AG04449 (cell line): ENCODE measurements at regions not wholly inside any gene's neighbourhood (a gene's known extent, or its start where the extent isn't known, plus 50 kb on each side); places are given as distances from the start of the nearest gene placed in this dataset.

Experiments used
- CTCF ChIA-PET: fragments of 350-600 bp; formaldehyde crosslinking; extraction: SDS; loops from one replicate; lab custom pipeline; 2021; ENCODE audit warnings: antibody characterized with exemption; lab: Yijun Ruan, JAX
- POLR2A ChIA-PET: fragments of 400-600, 350-600 bp; formaldehyde crosslinking; extraction: SDS; loops from one replicate; lab custom pipeline; 2020; ENCODE audit warnings: antibody characterized with exemption, inconsistent platforms; lab: Yijun Ruan, JAX
- DNase-seq: peaks from one replicate; pipeline ENCODE4 v3.0.0-alpha.2; 2010; ENCODE audit warnings: low read depth, low spot score
- H3K4me3 ChIP-seq: 2 replicates; pipeline ENCODE4 v1.5.1; 2011; ENCODE audit warnings: low read depth, mild to moderate bottlenecking, control low read depth, low read length
- TF ChIP-seq, protein P1 (sequence below): IDR thresholded peaks from one replicate; pipeline ENCODE4 v1.5.1; 2011; ENCODE audit warnings: mild to moderate bottlenecking, moderate library complexity, low read length, control low read depth, inconsistent platforms; ENCODE audit not compliant: insufficient read depth; ENCODE audit errors: missing control alignments

DNA sequence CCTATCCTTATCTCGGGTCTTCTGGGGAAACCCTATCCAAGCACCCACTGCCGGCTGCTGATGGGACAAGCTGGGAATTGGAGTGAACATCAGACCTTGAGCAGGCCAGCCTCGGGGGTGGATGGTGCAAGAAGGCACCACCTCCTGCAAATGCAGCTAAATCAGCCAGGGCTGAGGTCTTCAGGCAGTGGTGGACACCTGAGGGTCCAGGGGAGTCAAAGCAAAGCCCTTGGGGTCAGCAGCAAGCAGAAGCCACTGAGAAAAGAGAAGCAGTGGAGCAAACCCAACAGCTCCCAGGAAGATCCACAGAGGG is 55.4 kb upstream of the ENPP7 start:
- no peak overlapping the region for H3K4me3 ChIP-seq
- TF ChIP-seq, protein P1, sequence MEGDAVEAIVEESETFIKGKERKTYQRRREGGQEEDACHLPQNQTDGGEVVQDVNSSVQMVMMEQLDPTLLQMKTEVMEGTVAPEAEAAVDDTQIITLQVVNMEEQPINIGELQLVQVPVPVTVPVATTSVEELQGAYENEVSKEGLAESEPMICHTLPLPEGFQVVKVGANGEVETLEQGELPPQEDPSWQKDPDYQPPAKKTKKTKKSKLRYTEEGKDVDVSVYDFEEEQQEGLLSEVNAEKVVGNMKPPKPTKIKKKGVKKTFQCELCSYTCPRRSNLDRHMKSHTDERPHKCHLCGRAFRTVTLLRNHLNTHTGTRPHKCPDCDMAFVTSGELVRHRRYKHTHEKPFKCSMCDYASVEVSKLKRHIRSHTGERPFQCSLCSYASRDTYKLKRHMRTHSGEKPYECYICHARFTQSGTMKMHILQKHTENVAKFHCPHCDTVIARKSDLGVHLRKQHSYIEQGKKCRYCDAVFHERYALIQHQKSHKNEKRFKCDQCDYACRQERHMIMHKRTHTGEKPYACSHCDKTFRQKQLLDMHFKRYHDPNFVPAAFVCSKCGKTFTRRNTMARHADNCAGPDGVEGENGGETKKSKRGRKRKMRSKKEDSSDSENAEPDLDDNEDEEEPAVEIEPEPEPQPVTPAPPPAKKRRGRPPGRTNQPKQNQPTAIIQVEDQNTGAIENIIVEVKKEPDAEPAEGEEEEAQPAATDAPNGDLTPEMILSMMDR, result no peak
- CTCF ChIA-PET, result no interaction called here
- no peak for DNase-seq
- POLR2A ChIA-PET, result no interaction called here

DNA sequence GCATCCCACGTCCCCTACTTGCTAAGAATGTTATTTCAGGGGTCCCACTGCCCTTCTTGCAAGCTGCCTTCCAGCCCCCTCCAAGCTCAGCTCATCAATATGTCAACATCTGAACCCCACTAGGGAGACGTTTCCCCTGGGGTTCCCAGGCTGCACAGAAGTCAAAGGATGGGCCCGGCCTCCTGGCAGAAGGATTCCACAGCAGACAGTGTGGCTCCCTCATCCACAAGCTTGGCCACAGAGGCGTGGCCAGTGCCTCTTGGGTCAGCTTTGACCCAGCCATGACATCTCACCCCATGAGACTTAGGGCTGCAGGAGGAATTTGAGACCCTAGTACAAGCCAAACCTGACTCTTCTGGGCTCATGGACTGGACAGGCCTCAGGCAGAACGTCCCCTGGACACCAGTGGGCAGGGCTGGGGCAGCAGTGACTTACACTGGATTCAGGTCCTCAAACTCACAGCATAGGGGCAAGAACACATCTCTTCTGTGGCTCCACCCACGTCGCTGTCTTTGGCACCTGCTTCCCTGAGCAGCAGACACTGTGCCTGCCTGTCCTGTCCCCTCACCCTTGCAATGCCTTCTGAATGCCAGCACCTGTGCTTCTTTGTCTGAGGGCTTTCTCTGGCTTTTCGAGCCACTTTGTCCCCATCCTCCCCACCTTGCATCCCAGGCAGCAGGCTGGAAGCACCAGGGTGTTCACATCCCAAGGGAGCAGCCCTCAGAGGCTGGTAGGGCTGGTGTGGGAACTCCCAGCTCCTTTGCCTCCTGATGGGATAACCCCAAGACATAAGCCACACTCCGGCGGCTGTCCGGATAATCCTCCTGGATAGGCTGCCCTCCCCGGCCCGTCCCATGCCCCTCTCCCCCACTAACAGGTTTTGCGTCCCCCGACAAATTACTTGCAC is 56.0 kb upstream of the ENPP7 start:
- CTCF ChIA-PET, result no interaction called here
- H3K4me3 ChIP-seq, result no peak overlapping the region
- DNase-seq, result no peak
- TF ChIP-seq, protein P1, result no peak
- POLR2A ChIA-PET, result no interaction called here

DNA sequence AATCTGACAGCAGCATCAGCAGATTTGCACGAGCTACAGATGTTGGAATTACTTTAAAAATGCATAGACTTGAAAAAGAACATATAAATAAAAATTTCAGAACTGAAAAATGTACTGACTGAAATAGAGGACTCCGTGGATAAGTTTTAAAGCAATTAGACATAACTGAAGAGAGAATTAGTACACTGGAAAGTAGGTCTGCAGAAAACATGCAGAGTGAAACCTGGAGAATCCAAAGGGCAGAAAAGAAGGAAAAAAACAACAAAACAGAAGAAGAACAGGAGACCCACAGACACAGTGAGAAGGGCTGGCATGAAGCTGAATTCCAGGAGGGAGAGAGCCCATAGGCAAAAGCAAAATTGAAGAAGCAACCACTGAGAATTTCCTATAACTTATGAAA is 57.2 kb upstream of the ENPP7 start:
- CTCF ChIA-PET, result interaction anchor here (1.4 kb wide), 1 partner anchor 15 kb away, joined by 5 read pairs; no protein-coding TSS in a partner anchor

DNA sequence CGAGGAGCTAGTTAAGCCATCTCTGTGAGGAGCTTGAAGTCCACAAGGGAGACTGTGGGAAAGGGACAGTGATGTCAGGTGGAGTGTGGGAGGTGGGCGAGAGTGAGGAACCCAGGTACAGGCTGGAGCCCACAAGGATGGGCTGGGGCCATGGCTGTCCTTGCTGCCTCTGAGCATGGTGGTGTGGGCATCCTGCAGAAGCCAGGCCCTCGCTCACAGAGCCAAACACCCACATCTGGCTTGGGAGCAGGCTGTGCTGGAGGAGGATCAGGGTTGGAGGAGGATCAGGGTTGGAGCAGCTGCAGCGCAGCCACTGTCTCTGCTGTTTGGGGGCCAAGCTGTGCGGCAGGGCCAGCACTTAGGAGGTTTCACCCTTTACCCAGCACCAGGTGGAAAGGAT is 58.2 kb upstream of the ENPP7 start:
- no peak for DNase-seq
- POLR2A ChIA-PET, result no interaction called here
- CTCF ChIA-PET, result interaction anchor here (1.4 kb wide), 1 partner anchor 14 kb away, joined by 5 read pairs; no protein-coding TSS in a partner anchor
- H3K4me3 ChIP-seq, result no peak overlapping the region
- TF ChIP-seq, protein P1, result no peak

More for the DNA sequence above, 57.2 kb upstream of the ENPP7 start:
- POLR2A ChIA-PET, result no interaction called here
- H3K4me3 ChIP-seq, result no peak overlapping the region
- DNase-seq, result no peak
- TF ChIP-seq, protein P1, result no peak

DNA sequence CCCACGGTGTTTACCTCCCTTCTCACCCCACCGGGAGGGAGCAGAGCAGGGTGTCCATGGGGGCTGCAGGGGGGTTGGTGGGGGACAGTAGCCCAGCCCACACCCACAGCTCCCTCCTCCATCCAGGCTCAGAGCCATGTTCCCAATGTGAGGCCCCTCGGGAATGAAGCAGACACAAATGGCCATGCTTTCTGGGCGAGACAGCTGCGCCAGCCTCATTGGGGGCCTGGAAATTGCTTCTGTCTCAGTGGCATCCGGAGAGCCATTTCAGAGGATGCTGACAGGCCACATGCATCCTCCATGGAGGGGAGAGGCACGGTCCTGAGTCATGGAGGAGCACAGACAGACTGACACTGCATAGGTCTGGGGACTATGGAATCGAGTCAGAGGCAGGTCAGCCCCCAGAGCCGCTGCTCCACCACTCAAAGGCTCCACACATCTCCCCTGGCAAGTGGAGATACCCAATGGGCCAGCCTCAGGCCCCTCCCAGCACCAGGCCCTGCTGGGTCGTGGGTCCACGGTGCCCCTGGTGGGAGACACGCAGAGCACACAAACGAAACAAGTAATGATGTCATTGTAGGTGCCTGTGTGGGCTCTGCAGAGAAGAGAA is 59.6 kb upstream of the ENPP7 start:
- ChIA-PET CTCF (no interaction called here), POLR2A (no interaction called here)
- H3K4me3 ChIP-seq, result no peak overlapping the region
- no peak for DNase-seq
- TF ChIP-seq, protein P1, result no peak

DNA sequence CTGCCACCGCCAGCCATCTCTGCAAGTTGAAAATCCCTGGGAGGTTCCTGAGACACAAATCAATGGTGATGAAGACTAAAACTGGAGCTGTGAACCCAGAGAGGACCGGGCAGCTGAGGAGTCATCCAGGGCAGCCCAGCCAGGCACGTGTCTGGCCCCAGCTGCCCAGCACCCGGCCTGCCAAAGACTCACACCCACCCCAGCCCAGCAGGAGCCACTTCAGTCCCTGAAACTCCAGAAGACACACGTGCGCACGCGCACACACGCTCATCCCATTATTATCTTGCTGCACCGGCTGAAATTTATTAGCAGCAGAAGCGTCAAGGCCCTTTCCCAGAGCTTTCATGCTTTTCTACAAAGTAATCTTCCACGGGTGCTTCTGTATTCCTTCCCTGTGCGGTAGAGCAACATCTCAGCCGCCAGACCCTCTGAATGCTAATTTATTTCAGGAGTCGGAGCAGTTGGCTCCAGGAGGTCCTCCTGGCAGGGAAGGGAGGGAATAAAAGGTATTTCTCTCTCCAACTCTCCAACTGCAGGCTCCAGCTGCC is 59.8 kb upstream of the RBFOX3 start:
- POLR2A ChIA-PET, result no interaction called here
- H3K4me3 ChIP-seq, result no peak overlapping the region
- no peak for DNase-seq
- CTCF ChIA-PET, result no interaction called here
- TF ChIP-seq, protein P1, result no peak
